ENCODE measurements at regions not wholly inside any gene's neighbourhood (a gene's known extent, or its start where the extent isn't known, plus 50 kb on each side); places are given as distances from the start of the nearest gene placed in this dataset.

DNA sequence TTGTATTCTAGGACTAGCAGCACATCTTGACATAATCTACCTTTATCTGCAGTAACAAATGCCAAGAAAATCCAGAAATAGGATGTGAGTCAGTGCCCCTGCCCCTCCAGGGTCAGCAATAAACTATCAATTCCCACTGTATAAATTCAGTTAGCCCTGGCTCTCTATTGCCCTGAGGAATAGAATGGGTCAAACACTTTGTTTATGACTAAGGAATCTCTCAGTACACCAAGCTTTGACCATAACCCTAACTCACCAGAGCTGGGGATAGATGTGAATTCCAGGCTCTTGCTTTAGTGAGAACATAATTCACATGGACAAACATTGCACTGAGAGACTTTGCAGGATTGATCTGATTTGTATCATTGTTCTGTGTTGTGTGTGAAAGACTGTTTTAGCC, 82.3 kb downstream of the CXXC4 start:
- H3K36me3 ChIP-seq: no peaks in the 10 kb centered on the region
- H3K4me3 ChIP-seq: no peak overlapping the region
- H3K27ac ChIP-seq: no peak overlapping the region
- intact Hi-C loops (cut with DNase I): no loop called here
- H3K4me1 ChIP-seq: no peaks in the 10 kb centered on the region
- TF ChIP-seq CTCF (IDR thresholded peaks at IDR 0.05): no peak
- DNase-seq: no peak
- no peaks in the 10 kb centered on the region for H3K27me3 ChIP-seq
- no peak for ATAC-seq
- H3K9me3 ChIP-seq: no peaks in the 10 kb centered on the region

DNA sequence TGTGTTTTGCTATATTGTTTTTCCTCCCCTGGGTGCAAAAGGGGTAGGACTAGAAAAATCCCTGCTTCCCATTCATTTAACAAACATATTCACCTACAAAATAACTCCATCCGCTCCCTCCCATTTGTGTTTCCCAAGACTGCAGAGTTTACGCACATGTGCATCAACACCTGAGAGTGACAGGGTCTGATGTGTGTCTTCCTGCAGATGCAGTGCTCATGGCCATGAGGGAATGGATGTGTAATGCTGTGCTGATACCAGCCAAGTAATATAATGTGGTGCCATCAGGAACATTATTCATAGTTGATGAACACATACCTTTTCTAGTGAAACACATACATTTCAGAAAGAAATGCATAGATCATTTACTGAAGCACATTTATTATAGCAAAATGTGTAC, 83.2 kb downstream of the CXXC4 start:
- no peak overlapping the region for H3K27ac ChIP-seq
- WGBS, 2 donors: 96 to 98% methylated on average over 2 of the region's 2 CpGs
- no peaks in the 10 kb centered on the region for H3K27me3 ChIP-seq
- no peaks in the 10 kb centered on the region for H3K36me3 ChIP-seq
- no peak for TF ChIP-seq CTCF (IDR thresholded peaks at IDR 0.05)
- intact Hi-C loops (cut with DNase I): no loop called here
- ATAC-seq: no peak
- H3K4me1 ChIP-seq: no peaks in the 10 kb centered on the region
- DNase-seq: no peak
- no peaks in the 10 kb centered on the region for H3K9me3 ChIP-seq
- no peak overlapping the region for H3K4me3 ChIP-seq

- WGBS, 2 donors: 49 to 52% methylated on average over 2 of the region's 2 CpGs
Observed at GRCh38 chr4:104408878-104409277, 85.8 kb downstream of the CXXC4 start.

DNA sequence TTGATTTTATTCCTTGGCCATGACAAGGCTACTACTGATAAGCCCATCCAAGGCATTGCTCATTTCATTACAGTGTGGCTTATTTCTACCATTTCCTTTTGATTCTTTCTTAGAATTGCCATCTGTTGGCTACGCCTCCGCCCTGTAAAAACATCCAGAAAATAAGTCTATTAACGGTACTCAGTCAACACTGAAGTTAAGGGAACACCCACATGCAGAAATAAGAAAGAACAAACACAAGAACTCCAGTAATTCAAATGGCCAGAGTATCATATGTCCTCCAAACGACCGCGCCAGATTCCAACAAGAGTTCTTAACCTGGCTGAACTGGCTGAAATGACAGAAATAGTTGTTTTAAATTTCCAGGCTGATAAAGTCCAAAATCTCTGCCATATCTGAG, 90.3 kb downstream of the CXXC4 start:
- no peak for TF ChIP-seq CTCF (IDR thresholded peaks at IDR 0.05)
- Histone ChIP-seq H3K27ac (no peak overlapping the region), H3K36me3 (no peaks in the 10 kb centered on the region), H3K4me3 (no peak overlapping the region), H3K27me3 (no peaks in the 10 kb centered on the region), H3K4me1 (no peaks in the 10 kb centered on the region), H3K9me3 (peaks cover 0 to 19% (median 13%) of the 10 kb centered on the region in 11 donors)
- ATAC-seq (no peak), DNase-seq (no peak)
- intact Hi-C loops (cut with DNase I): no loop called here
- whole genome bisulfite sequencing, 2 donors: 70 to 71% methylated on average over 6 of the region's 6 CpGs

More at GRCh38 chr4:104408878-104409277, 85.8 kb downstream of the CXXC4 start:
- no peak overlapping the region for H3K4me3 ChIP-seq
- H3K27ac ChIP-seq: no peak overlapping the region
- ATAC-seq (no peak), DNase-seq (no peak)
- H3K9me3 ChIP-seq: no peaks in the 10 kb centered on the region
- no peaks in the 10 kb centered on the region for H3K4me1 ChIP-seq
- H3K36me3 ChIP-seq: no peaks in the 10 kb centered on the region
- TF ChIP-seq CTCF (IDR thresholded peaks at IDR 0.05): no peak
- no peaks in the 10 kb centered on the region for H3K27me3 ChIP-seq
- intact Hi-C loops (cut with DNase I): no loop called here

- Histone ChIP-seq H3K27ac (no peak overlapping the region), H3K4me3 (no peak overlapping the region), H3K36me3 (no peaks in the 10 kb centered on the region), H3K27me3 (no peaks in the 10 kb centered on the region), H3K9me3 (peaks cover 0 to 2% (median 0%) of the 10 kb centered on the region in 11 donors), H3K4me1 (peaks cover 0 to 10% (median 0%) of the 10 kb centered on the region in 9 donors)
- DNase-seq: no peak
- intact Hi-C loops (cut with DNase I): no loop called here
- no peak for ATAC-seq
- TF ChIP-seq CTCF (IDR thresholded peaks at IDR 0.05): no peak
- 27 to 36% methylated on average over 5 of the region's 5 CpGs for WGBS, 2 donors
Observed at GRCh38 chr4:104395168-104395614, 99.5 kb downstream of the CXXC4 start.

Data from heart right ventricle (tissue), 16 donors.